ENCODE measurements at regions not wholly inside any gene's neighbourhood (a gene's known extent, or its start where the extent isn't known, plus 50 kb on each side); places are given as distances from the start of the nearest gene placed in this dataset.

DNA sequence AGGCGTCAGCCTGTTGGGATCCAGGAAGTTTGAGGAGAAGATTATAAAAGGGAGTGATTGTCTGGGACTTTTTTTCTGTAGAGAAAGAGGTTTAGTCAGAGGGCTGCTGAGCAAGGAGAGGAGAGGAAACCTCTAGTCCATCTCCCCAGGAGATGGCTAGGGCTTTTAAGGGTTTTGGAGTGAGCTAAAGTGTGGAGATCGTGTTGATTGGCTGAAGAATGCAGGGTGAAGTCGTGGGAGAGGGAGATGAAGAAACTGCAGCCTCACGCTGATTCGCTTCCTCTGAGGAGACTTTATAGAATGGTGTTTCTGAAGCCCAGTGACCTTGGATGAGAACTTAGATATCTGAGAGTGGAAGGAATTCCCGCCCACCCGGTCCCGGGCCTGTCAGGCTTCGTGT lies 193.7 kb upstream of the PWP1 start:
- ATAC-seq (ENCODE audit: poor library complexity) = no peak
- intact Hi-C loops (cut with DNase I) = no loop called here
- DNase-seq = no peak

DNA sequence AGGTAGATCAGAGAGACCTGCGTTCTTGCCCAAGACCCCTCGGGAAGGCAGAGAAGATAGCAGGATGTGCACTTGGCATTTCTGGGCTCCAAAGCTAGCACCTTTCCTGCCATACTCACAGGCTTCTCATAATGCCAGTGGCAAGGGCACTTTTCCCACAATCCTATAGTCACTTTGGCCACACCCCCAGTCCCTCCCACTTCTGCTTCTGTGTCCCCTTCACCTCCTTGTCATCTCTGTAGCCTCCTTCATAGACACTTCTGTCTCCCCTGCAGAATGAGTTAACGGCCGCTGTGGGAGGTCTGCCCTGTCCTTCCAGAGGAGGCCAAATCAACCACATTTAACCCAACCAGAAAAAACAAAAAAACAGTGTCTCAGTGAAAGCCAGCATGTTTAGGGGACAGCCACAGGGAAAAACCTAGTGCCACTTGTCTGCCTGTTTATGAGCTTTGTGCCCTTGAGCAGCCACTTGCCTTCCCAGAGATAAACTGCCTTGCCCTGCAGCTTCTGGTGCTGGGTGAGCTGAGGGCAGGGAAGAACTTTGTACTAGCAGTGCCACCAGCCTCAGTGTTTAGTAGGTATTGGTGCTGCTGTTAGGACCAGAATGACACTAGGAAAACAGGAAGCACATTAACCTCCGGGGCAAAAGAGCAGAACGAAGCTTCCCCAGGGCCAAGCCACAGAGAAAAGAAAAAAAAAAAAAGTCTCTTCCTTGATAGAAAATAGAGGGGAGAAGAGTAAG lies 193.0 kb upstream of the PWP1 start:
- ATAC-seq (ENCODE audit: poor library complexity) (peak; percentile 93), DNase-seq (no peak)
- intact Hi-C loops (cut with DNase I) = no loop called here

DNA sequence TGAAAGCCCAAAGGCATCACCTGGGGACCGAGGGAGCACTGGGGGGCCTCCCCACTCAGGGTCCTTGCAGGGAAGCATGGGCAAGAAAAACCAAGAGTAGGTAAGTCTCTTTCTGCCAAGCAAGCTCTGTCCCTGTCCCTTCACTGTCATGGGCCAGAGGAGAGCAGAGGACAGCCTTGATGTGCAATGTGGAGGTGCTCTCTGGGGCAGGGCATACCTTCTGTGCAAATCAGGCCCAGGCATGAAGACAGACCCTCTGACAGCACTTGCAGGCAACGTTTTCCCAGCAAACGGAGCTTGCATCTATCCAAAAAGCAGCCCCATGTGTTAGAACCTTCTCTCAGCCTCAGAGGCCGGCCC lies 192.5 kb upstream of the PWP1 start:
- intact Hi-C loops (cut with DNase I) = no loop called here
- DNase-seq (no peak), ATAC-seq (ENCODE audit: poor library complexity) (peak; percentile 8)

- ATAC-seq (ENCODE audit: poor library complexity) (no peak), DNase-seq (no peak)
- intact Hi-C loops (cut with DNase I) = no loop called here
Measured at GRCh38 chr12:107493666-107494065, 191.9 kb upstream of the PWP1 start.

- DNase-seq (no peak), ATAC-seq (ENCODE audit: poor library complexity) (no peak)
- intact Hi-C loops (cut with DNase I) = no loop called here
Measured at GRCh38 chr12:107494331-107494730, 191.3 kb upstream of the PWP1 start.

DNA sequence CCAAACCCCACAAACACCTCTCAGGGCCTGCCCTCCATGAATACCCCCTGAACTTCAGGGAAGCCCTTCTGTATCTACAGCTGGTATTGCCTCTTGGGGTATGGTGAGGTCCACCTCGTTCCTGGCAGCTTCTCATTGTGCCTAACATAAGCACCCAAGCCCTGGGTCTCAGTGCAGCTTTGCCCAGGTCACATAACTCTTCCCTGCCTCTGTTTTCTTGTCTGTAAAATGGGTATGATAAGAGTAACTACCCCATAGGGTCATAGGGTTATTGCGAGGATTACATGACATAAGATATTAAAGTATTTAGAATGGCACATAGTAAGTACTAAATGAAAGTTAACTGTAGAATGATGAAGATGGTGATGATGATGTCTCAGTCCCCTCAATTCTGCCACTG lies 190.0 kb upstream of the PWP1 start:
- ATAC-seq (ENCODE audit: poor library complexity) (no peak), DNase-seq (no peak)
- intact Hi-C loops (cut with DNase I) = no loop called here

DNA sequence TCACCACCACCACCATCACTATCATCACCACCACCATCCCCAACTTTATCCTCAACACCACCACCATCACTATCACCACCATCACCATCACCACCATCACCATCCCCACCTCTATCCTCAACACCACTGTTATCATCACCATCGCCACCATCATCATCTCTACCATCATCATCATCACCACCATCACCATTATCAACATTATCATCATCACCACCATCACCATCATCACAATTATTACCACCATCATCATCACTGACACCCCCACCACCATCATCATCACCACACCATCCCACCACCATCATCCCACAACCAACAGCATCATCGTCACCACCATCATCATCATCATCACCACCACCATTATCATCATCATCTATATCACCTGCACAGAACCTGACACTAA lies 188.4 kb upstream of the PWP1 start:
- ATAC-seq (ENCODE audit: poor library complexity) = no peak
- DNase-seq = no peak
- intact Hi-C loops (cut with DNase I) = no loop called here

DNA sequence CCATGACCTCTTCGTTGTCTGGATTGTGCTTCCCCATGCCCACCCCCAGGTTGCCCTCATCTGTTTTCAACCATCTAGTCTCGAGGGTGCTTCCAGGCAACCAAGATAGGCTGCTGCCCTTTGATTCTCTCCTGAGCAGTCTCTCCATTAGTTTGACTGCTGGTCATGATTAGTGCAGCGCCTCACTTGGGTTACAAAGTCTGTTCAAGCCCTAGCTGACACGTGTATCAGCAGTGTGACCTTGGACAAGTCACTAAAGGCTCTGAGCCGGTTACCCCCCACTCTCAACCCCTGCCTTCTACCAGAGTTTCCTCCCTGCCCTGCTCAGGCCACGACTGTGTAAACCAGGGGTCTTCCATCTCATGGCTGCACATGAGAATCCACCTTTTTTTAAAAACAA lies 185.3 kb upstream of the PWP1 start:
- intact Hi-C loops (cut with DNase I) = no loop called here
- no peak for DNase-seq
- no peak for ATAC-seq (ENCODE audit: poor library complexity)

DNA sequence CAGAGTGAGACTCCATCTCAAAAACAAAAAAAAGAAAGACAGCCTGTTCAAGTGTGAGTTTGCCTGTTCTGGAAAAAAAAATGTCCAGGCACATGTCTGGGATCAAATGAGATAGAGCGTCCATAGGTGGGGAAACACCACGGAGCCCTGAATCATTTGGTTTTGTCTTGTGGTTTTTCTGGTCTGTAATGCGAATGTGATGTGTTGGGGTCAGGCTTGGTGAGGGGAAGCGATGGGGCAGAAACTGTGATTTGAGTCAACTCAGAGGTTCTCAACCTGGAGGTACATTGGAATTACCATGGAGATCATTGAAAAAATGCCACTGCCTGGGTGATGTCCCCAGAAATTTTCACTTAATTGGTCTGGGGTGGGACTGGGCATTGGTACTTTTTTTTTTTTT lies 183.9 kb upstream of the PWP1 start:
- no peak for DNase-seq
- intact Hi-C loops (cut with DNase I) = no loop called here
- ATAC-seq (ENCODE audit: poor library complexity) = no peak

GRCh38 chr12:107503129-107503855 lies 182.3 kb upstream of the PWP1 start:
- DNase-seq (no peak), ATAC-seq (ENCODE audit: poor library complexity) (no peak)
- intact Hi-C loops (cut with DNase I) = no loop called here

- no peak for ATAC-seq (ENCODE audit: poor library complexity)
- intact Hi-C loops (cut with DNase I) = no loop called here
- DNase-seq = no peak
Measured at GRCh38 chr12:107503887-107504885, 181.4 kb upstream of the PWP1 start.

- DNase-seq = no peak
- intact Hi-C loops (cut with DNase I) = no loop called here
- ATAC-seq (ENCODE audit: poor library complexity) = no peak
Measured at GRCh38 chr12:107509421-107509820, 176.2 kb upstream of the PWP1 start.

GRCh38 chr12:107510211-107510610 lies 175.4 kb upstream of the PWP1 start:
- ATAC-seq (ENCODE audit: poor library complexity) (no peak), DNase-seq (no peak)
- intact Hi-C loops (cut with DNase I) = no loop called here

DNA sequence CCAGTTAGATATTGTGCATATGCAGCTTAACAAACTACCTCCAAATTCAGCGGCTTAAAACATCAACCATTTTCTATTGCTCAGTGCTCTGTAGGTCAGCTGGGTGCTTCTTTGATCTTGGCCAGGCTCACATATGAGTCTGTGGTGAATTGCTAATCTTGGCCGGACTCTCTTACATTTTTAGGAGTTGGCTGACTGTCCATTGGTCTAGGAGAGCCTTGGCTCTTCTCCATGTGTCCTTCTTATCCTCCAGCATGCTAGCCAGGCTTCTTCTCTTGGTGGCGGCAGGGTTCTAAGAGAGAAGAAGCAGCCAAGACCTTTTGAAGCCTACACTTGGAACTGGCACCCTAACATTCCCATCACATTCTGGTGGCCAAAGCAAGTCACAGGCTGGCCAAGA lies 174.3 kb upstream of the PWP1 start:
- intact Hi-C loops (cut with DNase I) = no loop called here
- ATAC-seq (ENCODE audit: poor library complexity) (peak; percentile 48), DNase-seq (no peak)

DNA sequence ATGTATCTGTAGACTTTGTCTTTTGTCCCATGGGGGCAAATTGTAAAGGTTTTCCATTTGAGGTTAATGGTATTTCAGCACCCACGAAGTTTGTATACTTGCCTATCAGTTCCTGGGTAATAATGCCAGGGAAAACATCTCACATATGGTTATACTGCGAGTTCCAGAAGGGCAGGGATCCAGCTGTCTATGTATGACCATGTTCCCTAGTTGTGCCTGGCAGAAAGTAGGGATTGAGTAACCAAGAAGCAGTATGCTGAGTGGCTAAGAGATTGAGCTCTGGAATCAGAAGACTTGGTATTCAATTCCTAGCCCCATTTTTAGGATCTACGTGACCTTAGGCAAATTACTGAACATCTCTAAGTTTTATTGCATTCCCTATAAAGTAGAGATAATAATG lies 173.2 kb upstream of the PWP1 start:
- intact Hi-C loops (cut with DNase I) = no loop called here
- DNase-seq (no peak), ATAC-seq (ENCODE audit: poor library complexity) (peak; percentile 61)

GRCh38 chr12:107513184-107513583 lies 172.4 kb upstream of the PWP1 start:
- DNase-seq (no peak), ATAC-seq (ENCODE audit: poor library complexity) (no peak)
- intact Hi-C loops (cut with DNase I) = no loop called here

DNA sequence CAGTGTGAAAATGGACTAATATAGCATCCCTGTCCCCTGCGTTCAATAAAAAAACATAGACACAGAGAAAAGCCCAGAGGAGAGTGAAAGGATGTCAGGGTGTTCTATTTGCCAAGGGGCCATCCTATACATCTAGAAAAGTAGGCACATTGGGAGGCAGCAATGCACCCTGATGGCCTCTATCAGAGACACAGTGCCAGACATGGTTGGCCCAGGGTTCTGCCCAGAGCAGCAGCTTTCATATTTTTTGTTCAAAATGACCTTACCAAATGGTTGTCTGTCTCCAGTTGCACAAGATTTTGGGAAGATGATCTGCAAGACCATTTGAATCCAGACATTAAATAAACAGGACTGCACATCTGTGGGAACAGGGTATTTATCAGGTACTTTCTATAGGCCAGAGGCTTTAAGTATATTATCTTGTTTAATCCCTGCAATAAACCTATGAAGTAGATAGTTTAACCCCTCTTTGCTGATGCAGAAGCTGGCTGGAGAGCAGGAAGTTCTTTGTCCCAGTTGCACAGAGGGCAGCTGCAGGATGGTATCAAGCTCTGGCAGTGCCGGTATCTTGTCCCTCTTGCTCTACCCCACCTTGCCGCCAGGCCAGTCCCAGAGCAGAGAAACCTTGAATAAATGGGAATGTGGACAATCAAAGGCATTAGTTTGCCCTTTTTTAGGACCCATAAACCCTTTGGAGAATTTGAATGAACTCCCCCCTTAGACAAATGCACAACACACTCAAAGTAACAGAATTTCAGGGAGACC lies 171.8 kb upstream of the PWP1 start:
- intact Hi-C loops (cut with DNase I) = no loop called here
- no peak for ATAC-seq (ENCODE audit: poor library complexity)
- DNase-seq = no peak

DNA sequence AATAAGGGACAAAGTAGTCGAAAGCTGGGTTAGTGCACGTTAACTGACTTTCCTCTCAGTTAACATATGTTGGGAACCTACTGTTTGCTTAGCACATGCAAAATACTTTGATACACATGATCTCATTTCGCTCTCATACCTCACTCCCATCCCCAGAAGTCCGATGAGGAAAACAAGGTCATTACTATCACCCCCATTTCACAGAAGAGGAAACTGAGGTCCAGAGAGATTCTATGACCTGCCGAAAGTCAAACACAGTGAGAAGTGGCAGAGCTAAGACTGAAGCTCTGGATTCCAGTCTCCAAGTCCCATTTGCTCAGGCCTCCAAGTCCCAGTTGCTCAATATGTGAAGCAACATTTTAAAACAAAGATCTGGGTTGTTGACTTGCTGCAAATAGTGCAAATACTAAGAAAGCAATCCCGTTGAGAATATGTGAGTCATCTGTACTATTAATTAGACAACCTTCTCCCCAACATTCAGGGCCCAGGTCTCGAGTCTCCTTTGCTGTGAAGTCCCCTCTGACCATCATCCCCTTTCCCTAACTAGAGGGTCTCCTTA lies 170.6 kb upstream of the PWP1 start:
- ATAC-seq (ENCODE audit: poor library complexity) (peak; percentile 86), DNase-seq (no peak)
- intact Hi-C loops (cut with DNase I) = no loop called here

Data from Right ventricle myocardium superior (tissue), 1 donor.